WTC11 (cell line): ENCODE measurements at regions not wholly inside any gene's neighbourhood (a gene's known extent, or its start where the extent isn't known, plus 50 kb on each side); places are given as distances from the start of the nearest gene placed in this dataset.

Source experiments
- ATAC-seq: fragments of 200-7000 bp; cut with Tn5 transposase; 2 replicates; pipeline ENCODE4 v1.10.0; 2021; ENCODE audit warnings: mild to moderate bottlenecking, moderate library complexity
- CTCF ChIA-PET: fragments of 300-600 bp; sonication (Branson Sonifier 250); formaldehyde crosslinking; loops from one replicate; lab custom pipeline; 2021; ENCODE audit warnings: antibody characterized with exemption; lab: Charles Lee
- POLR2A ChIA-PET: fragments of 350-600 bp; sonication (Branson Sonifier 250); formaldehyde crosslinking; loops from one replicate; lab custom pipeline; 2021; ENCODE audit warnings: antibody characterized with exemption; lab: Charles Lee
- DNase-seq: peaks from one replicate; pipeline ENCODE4 v3.0.0; 2021; ENCODE audit warnings: low spot score
- H3K27ac Mint-ChIP-seq: 2 replicates; pipeline ENCODE4 v1.8.0; 2021; ENCODE audit warnings: mixed read lengths
- H3K27me3 Mint-ChIP-seq: 2 replicates; pipeline ENCODE4 v1.8.0; 2021; ENCODE audit warnings: low read depth, mild to moderate bottlenecking, moderate library complexity, mixed read lengths
- H3K36me3 Mint-ChIP-seq: 2 replicates; pipeline ENCODE4 v1.8.0; 2021; ENCODE audit warnings: mixed read lengths
- H3K4me1 Mint-ChIP-seq: 2 replicates; pipeline ENCODE4 v1.8.0; 2022; ENCODE audit warnings: mixed read lengths
- H3K4me3 Mint-ChIP-seq: 2 replicates; pipeline ENCODE4 v1.8.0; 2021; ENCODE audit warnings: mild to moderate bottlenecking, moderate library complexity, mixed read lengths
- H3K9me3 Mint-ChIP-seq: 2 replicates; pipeline ENCODE4 v1.8.0; 2021; ENCODE audit warnings: mixed read lengths
- ATF2 ChIP-seq: sonication (generic); formaldehyde crosslinking; IDR thresholded peaks from 2 replicates; pipeline ENCODE4 v1.8.1; 2022; ENCODE audit warnings: low read depth, missing genetic modification reagents, borderline replicate concordance
- ATF3 ChIP-seq: sonication (generic); formaldehyde crosslinking; conservative IDR thresholded peaks from 2 replicates; pipeline ENCODE4 v1.8.1; 2022; ENCODE audit warnings: mild to moderate bottlenecking, missing genetic modification reagents
- CREB1 ChIP-seq: sonication (generic); formaldehyde crosslinking; IDR thresholded peaks from 2 replicates; pipeline ENCODE4 v1.8.0; 2023; ENCODE audit warnings: mild to moderate bottlenecking, missing genetic modification reagents
- CREM ChIP-seq: sonication (generic); formaldehyde crosslinking; IDR thresholded peaks from 2 replicates; pipeline ENCODE4 v1.8.1; 2022; ENCODE audit warnings: mild to moderate bottlenecking, missing genetic modification reagents, moderate library complexity
- E2F5 ChIP-seq: sonication (generic); formaldehyde crosslinking; IDR thresholded peaks from 2 replicates; pipeline ENCODE4 v1.8.1; 2022; ENCODE audit warnings: mild to moderate bottlenecking, moderate library complexity, missing genetic modification reagents
- ERG ChIP-seq: fragments of 250-450 bp; sonication (Bioruptor Pico); IDR thresholded peaks from 2 replicates; pipeline ENCODE4 v1.8.0; 2021; ENCODE audit warnings: mild to moderate bottlenecking
- FOXP4 ChIP-seq: sonication (generic); formaldehyde crosslinking; IDR thresholded peaks from 2 replicates; pipeline ENCODE4 v1.8.0; 2022; ENCODE audit warnings: mild to moderate bottlenecking, missing genetic modification reagents
- GABPB1 ChIP-seq: sonication (generic); formaldehyde crosslinking; IDR thresholded peaks from 2 replicates; pipeline ENCODE4 v1.8.1; 2023; ENCODE audit warnings: mild to moderate bottlenecking, missing genetic modification reagents
- IRF2 ChIP-seq: sonication (generic); formaldehyde crosslinking; IDR thresholded peaks from 2 replicates; pipeline ENCODE4 v1.8.0; 2022; ENCODE audit warnings: low read depth, missing genetic modification reagents, borderline replicate concordance
- MAX ChIP-seq: sonication (generic); formaldehyde crosslinking; IDR thresholded peaks from 2 replicates; pipeline ENCODE4 v1.8.0; 2022; ENCODE audit warnings: mild to moderate bottlenecking, missing genetic modification reagents
- PREB ChIP-seq: sonication (generic); formaldehyde crosslinking; IDR thresholded peaks from 2 replicates; pipeline ENCODE4 v1.8.1; 2022; ENCODE audit warnings: mild to moderate bottlenecking, missing genetic modification reagents, moderate library complexity, borderline replicate concordance
- STAT6 ChIP-seq: sonication (generic); formaldehyde crosslinking; conservative IDR thresholded peaks from 2 replicates; pipeline ENCODE4 v1.8.1; 2023; ENCODE audit warnings: mild to moderate bottlenecking, low read depth, missing genetic modification reagents, moderate library complexity
- TP53 ChIP-seq: sonication (generic); formaldehyde crosslinking; IDR thresholded peaks from 2 replicates; pipeline ENCODE4 v1.8.1; 2023; ENCODE audit warnings: mild to moderate bottlenecking, missing genetic modification reagents
- USF2 ChIP-seq: sonication (generic); formaldehyde crosslinking; IDR thresholded peaks from 2 replicates; pipeline ENCODE4 v1.8.1; 2023; ENCODE audit warnings: mild to moderate bottlenecking, missing genetic modification reagents, moderate library complexity
- ZNF512 ChIP-seq: sonication (generic); formaldehyde crosslinking; IDR thresholded peaks from 2 replicates; pipeline ENCODE4 v1.8.1; 2022; ENCODE audit warnings: missing genetic modification reagents, borderline replicate concordance

GRCh38 chr9:111744363-111744762, 50.4 kb downstream of the SHOC1 start:
- no peak overlapping the region for H3K4me3 Mint-ChIP-seq
- TF ChIP-seq CREM (CRISPR knock-in tag) (no peak), ATF3 (CRISPR knock-in tag) (no peak), ATF2 (CRISPR knock-in tag) (no peak), IRF2 (no peak), ERG (CRISPR knock-in tag) (no peak), STAT6 (CRISPR knock-in tag) (no peak), TP53 (CRISPR knock-in tag) (no peak), MAX (CRISPR knock-in tag) (no peak), FOXP4 (CRISPR knock-in tag) (no peak), CREB1 (CRISPR knock-in tag) (no peak), PREB (CRISPR knock-in tag) (no peak), USF2 (CRISPR knock-in tag) (no peak)
- DNase-seq (no peak), ATAC-seq (no peak)
- 0 out of 2 replicates have a peak, but pooled peaks cover under 1% of the 10 kb centered on the region for H3K9me3 Mint-ChIP-seq
- no peak overlapping the region for H3K27ac Mint-ChIP-seq
- no peaks in the 10 kb centered on the region for H3K36me3 Mint-ChIP-seq
- H3K27me3 Mint-ChIP-seq: no peaks in the 10 kb centered on the region
- ChIA-PET CTCF (no interaction called here), POLR2A (no interaction called here)
- H3K4me1 Mint-ChIP-seq: no peaks in the 10 kb centered on the region

GRCh38 chr9:111743275-111743674, 51.5 kb downstream of the SHOC1 start:
- Mint-ChIP-seq H3K27ac (no peak overlapping the region), H3K9me3 (no peaks in the 10 kb centered on the region), H3K27me3 (no peaks in the 10 kb centered on the region)
- TF ChIP-seq ZNF512 (CRISPR knock-in tag): no peak
- TF ChIP-seq GABPB1 (CRISPR knock-in tag): peak; percentile 68
- no peak for TF ChIP-seq E2F5 (CRISPR knock-in tag)
- TF ChIP-seq, all 79 proteins: peak for 1
- ATAC-seq (no peak), DNase-seq (no peak)
- H3K4me3 Mint-ChIP-seq: no peak overlapping the region
- ChIA-PET CTCF (no interaction called here), POLR2A (no interaction called here)
- H3K4me1 Mint-ChIP-seq: no peaks in the 10 kb centered on the region
- H3K36me3 Mint-ChIP-seq: no peaks in the 10 kb centered on the region
